HepG2 (cell line): ENCODE measurements at regions not wholly inside any gene's neighbourhood (a gene's known extent, or its start where the extent isn't known, plus 50 kb on each side); places are given as distances from the start of the nearest gene placed in this dataset.

Source experiments
- ATAC-seq: fragments of 200-7000 bp; cut with Tn5 transposase; 3 replicates; pipeline ENCODE4 v1.9.1; 2020; ENCODE audit warnings: mild to moderate bottlenecking, moderate library complexity
- BruUV-seq: library from RNA; stranded (reverse); fragments of 400-500 nt; replicated peaks from 2 replicates; lab custom pipeline; 2021; lab: Mats Ljungman, UMichigan
- CTCF ChIA-PET: fragments of 300-600 bp; formaldehyde crosslinking; extraction: SDS; loops from one replicate; lab custom pipeline; 2021; ENCODE audit warnings: low total read pairs, inconsistent platforms, low intra/inter-chr PET ratio; lab: Yijun Ruan, JAX
- POLR2A ChIA-PET: fragments of 350-600 bp; sonication (Branson Sonifier 250); formaldehyde crosslinking; loops from one replicate; lab custom pipeline; 2020; ENCODE audit warnings: antibody characterized with exemption, inconsistent platforms; lab: Yijun Ruan, JAX
- DNase-seq: peaks from one replicate; pipeline ENCODE4 v3.0.0-alpha.2; 2015; ENCODE audit warnings: low spot score
- FAIRE-seq: peaks from 3 replicates; lab custom pipeline; 2011; peaks lifted over from hg19 to GRCh38; lab: Jason Lieb, UNC
- H2AFZ ChIP-seq: one replicate; pipeline ENCODE4 v1.6.1; 2011; ENCODE audit warnings: low read length, inconsistent platforms
- H3K27ac ChIP-seq: fragments of 300-600 bp; 3 replicates; pipeline ENCODE4 v1.8.0; 2011; ENCODE audit warnings: mixed run types, mild to moderate bottlenecking, mixed read lengths, low read length, inconsistent platforms; ENCODE audit not compliant: insufficient read depth; ENCODE audit errors: extremely low read length
- H3K27me3 ChIP-seq, 2 experiments: fragments of 200-600 bp in 1 of 2; 2 replicates in 1 of 2; 3 replicates in 1 of 2; pipeline versions ENCODE4 v1.6.0 to v1.8.0; 2011; ENCODE audit warnings: low read length in 2 of 2, mild to moderate bottlenecking in 2 of 2, moderate library complexity in 2 of 2, inconsistent platforms in 1 of 2; ENCODE audit not compliant: insufficient read depth in 2 of 2, control insufficient read depth in 1 of 2
- H3K36me3 ChIP-seq, 2 experiments: fragments of 200-600 bp in 1 of 2; replicated peaks in 1 of 2; 2 replicates in 1 of 2; 3 replicates in 1 of 2; pipeline versions ENCODE4 v1.5.1 to v1.8.0; 2011; ENCODE audit warnings: low read length in 2 of 2, inconsistent platforms in 1 of 2; ENCODE audit not compliant: insufficient read depth in 2 of 2, control insufficient read depth in 1 of 2
- H3K4me1 ChIP-seq: 2 replicates; pipeline ENCODE4 v1.5.1; 2012; ENCODE audit warnings: low read length, inconsistent platforms; ENCODE audit not compliant: insufficient read depth
- H3K4me2 ChIP-seq: 2 replicates; pipeline ENCODE4 v1.6.0; 2011; ENCODE audit warnings: low read depth, low read length, inconsistent platforms
- H3K4me3 ChIP-seq, 3 experiments: fragments of 200-600 bp in 1 of 3; sonication (generic), shearing (Covaris generic) in 1 of 3; replicated peaks in 1 of 3; 2 replicates each; pipeline ENCODE4 v1.5.1; 2011 to 2016; ENCODE audit warnings: low read length in 3 of 3, inconsistent platforms in 2 of 3, low read depth in 2 of 3, mild to moderate bottlenecking in 2 of 3, control low read depth in 1 of 3, mixed read lengths in 1 of 3; ENCODE audit not compliant: insufficient read depth in 1 of 3
- H3K79me2 ChIP-seq: one replicate; pipeline ENCODE4 v1.6.1; 2011; ENCODE audit warnings: low read length, inconsistent platforms; ENCODE audit not compliant: insufficient read depth
- H3K9ac ChIP-seq: 2 replicates; pipeline ENCODE4 v1.6.0; 2011; ENCODE audit warnings: mild to moderate bottlenecking, low read depth, low read length, inconsistent platforms; ENCODE audit not compliant: insufficient read depth
- H3K9me3 ChIP-seq: 2 replicates; pipeline ENCODE4 v1.5.1; 2012; ENCODE audit warnings: mild to moderate bottlenecking, low read length
- H4K20me1 ChIP-seq: 2 replicates; pipeline ENCODE4 v1.6.0; 2011; ENCODE audit warnings: inconsistent platforms, mild to moderate bottlenecking, low read length, moderate library complexity; ENCODE audit not compliant: insufficient read depth
- ARNT ChIP-seq: fragments of 450-650 bp; IDR thresholded peaks from 2 replicates; pipeline ENCODE4 v1.6.1; 2017
- ATF7-NPFF ChIP-seq: sonication (generic); formaldehyde crosslinking; IDR thresholded peaks from 2 replicates; pipeline ENCODE4 v1.8.1; 2023; ENCODE audit warnings: mild to moderate bottlenecking, low read depth, missing genetic modification reagents, moderate library complexity
- IRF2 ChIP-seq: IDR thresholded peaks from 2 replicates; pipeline ENCODE4 v1.6.1; 2018; ENCODE audit warnings: missing genetic modification reagents, missing compliant biosample characterization
- KDM5A ChIP-seq: fragments of 200-600 bp; sonication (generic); IDR thresholded peaks from 2 replicates; pipeline ENCODE4 v1.7.0; 2018; ENCODE audit warnings: antibody characterized with exemption, mild to moderate bottlenecking, low read length, borderline replicate concordance
- KLF12 ChIP-seq: sonication (generic); formaldehyde crosslinking; IDR thresholded peaks from 2 replicates; pipeline ENCODE4 v1.4.0; 2020; ENCODE audit warnings: missing genetic modification reagents, borderline replicate concordance
- MEIS2 ChIP-seq: sonication (generic); formaldehyde crosslinking; IDR thresholded peaks from 2 replicates; pipeline ENCODE4 v1.9.0; 2021; ENCODE audit warnings: mild to moderate bottlenecking, missing genetic modification reagents
- POLR2AphosphoS5 ChIP-seq: IDR thresholded peaks from 2 replicates; pipeline ENCODE4 v1.6.1; 2012; ENCODE audit warnings: low read depth, low read length
- RFXAP ChIP-seq: sonication (generic); formaldehyde crosslinking; IDR thresholded peaks from 2 replicates; pipeline ENCODE4 v1.4.0; 2020; ENCODE audit warnings: missing genetic modification reagents, borderline replicate concordance
- RXRA ChIP-seq: sonication (generic); formaldehyde crosslinking; IDR thresholded peaks from 2 replicates; pipeline ENCODE4 v1.5.1; 2020; ENCODE audit warnings: missing genetic modification reagents
- SYNCRIP ChIP-seq: fragments of 200-400 bp; formaldehyde crosslinking; IDR thresholded peaks from 2 replicates; pipeline ENCODE4 v1.6.1; 2018; ENCODE audit warnings: mild to moderate bottlenecking, low read depth, low read length; ENCODE audit not compliant: insufficient read depth
- ZNF33B ChIP-seq: sonication (generic); formaldehyde crosslinking; IDR thresholded peaks from 2 replicates; pipeline ENCODE4 v1.5.1; 2020; ENCODE audit warnings: mild to moderate bottlenecking, missing genetic modification reagents
- ZNF354B ChIP-seq: sonication (generic); formaldehyde crosslinking; IDR thresholded peaks from 2 replicates; pipeline ENCODE4 v1.8.0; 2022; ENCODE audit warnings: mild to moderate bottlenecking, missing genetic modification reagents
- ZNF556 ChIP-seq: sonication (generic); formaldehyde crosslinking; IDR thresholded peaks from 2 replicates; pipeline ENCODE4 v1.4.0; 2020; ENCODE audit warnings: mild to moderate bottlenecking, missing genetic modification reagents, borderline replicate concordance
- ZNF598 ChIP-seq: sonication (generic); formaldehyde crosslinking; IDR thresholded peaks from 2 replicates; pipeline ENCODE4 v1.5.1; 2020; ENCODE audit warnings: mild to moderate bottlenecking, missing genetic modification reagents, borderline replicate concordance
- ZNF614 ChIP-seq: IDR thresholded peaks from 2 replicates; pipeline ENCODE4 v1.6.1; 2018; ENCODE audit warnings: missing biosample characterization, missing genetic modification reagents, inconsistent platforms, borderline replicate concordance
- WGBS: methylation state at CpG from one replicate; pipeline ENCODE4 v1.1.6; 2017; ENCODE audit warnings: low lambda C conversion rate; 5-methylcytosine and 5-hydroxymethylcytosine counted together
- in situ Hi-C: cut with HindIII; loops from 2 replicates; pipeline ENCODE4 v1.10.0; 2017; ENCODE audit warnings: low pct_unique_long_range_greater_than_20kb; ENCODE audit not compliant: extremely low pct_ligation_motif_present
- intact Hi-C: fragments of 100-400 bp; cut with micrococcal nuclease; formaldehyde crosslinking; loops from one replicate; pipeline ENCODE4 v1.10.0; 2022; ENCODE audit not compliant: unreplicated experiment

DNA sequence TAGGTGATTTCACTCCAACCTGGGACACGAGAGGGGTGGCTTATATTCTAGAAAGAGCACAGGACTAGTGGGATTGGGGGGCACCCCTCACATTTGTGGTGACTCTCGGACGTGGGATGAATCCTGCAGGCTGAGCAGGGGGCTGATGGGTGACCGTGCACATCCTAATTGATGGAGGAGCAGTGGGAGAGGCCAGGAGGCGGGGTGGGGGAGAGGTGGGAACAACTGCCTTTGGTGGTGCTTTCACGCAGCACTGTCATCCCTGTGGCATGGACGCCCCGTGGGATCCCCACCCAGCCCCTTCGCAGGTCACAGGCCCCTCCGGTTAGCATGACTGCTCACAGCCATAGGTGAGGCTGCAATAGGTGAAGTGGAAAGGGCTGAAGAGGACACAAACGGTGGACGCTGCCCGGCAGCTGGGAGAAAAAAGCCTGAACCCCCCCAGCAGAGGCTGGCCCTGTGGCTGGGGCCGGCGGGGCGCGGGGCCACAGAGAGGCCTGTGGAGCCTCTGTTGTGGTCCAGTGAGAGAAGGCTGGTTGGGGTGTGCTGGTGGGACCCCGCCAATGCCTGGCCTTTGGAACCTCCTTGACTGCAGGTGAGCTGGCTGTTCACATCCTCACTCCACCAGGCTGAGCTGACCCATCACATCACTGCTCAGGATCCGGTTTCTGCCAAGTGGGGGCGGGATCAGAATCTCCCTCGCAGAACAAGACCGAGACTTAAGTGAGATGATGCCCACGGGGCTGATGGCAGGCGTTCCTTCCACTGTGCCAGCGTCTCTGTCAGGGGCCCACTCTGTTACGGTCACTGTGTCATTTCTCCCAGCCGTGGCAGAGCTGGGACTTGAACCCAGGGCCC lies 325.4 kb downstream of the TEX29 start:
- no peak; the same call in 2 of the 3 replicates for ATAC-seq
- no peak overlapping the region for H3K4me3 ChIP-seq
- ChIA-PET CTCF (no interaction called here), POLR2A (no interaction called here)
- 16% methylated on average over 16 of the region's 27 CpGs for WGBS
- no TSS peak for BruUV-seq
- H4K20me1 ChIP-seq, result no peaks in the 10 kb centered on the region
- intact Hi-C loops, result no loop called here
- H3K79me2 ChIP-seq, result no peaks in the 10 kb centered on the region
- no peak for FAIRE-seq
- no peaks in the 10 kb centered on the region for H3K9me3 ChIP-seq
- no peaks in the 10 kb centered on the region for H3K4me1 ChIP-seq
- peaks cover 0 to 10% of the 10 kb centered on the region in 2 experiments; a peak in 1 of 5 replicates for H3K27me3 ChIP-seq
- no peak overlapping the region for H3K27ac ChIP-seq
- H3K4me2 ChIP-seq, result no peak overlapping the region
- in situ Hi-C loops, result no loop called here
- no peaks in the 10 kb centered on the region for H3K36me3 ChIP-seq
- no peak for TF ChIP-seq KDM5A
- no peak overlapping the region for H2AFZ ChIP-seq
- no peak for DNase-seq
- no peak overlapping the region for H3K9ac ChIP-seq

DNA sequence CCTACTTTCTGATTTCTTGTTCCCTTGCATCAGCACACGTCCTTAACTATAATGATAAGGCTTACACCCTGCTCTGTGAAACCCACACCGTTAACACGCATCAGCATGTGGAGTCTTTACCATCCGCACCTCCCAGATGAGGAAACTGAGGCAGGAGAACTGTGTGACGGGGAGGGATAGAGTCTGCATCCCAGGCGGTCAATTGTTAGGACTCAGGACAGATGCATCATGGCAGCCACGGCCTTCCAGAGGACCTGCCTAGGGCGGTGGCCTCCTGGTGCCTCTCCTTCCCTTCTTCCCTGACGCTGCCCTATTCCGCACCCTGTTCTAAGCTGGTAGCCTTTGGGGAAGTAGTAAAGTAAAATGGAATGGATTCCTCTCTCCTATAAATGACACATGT lies 326.0 kb downstream of the TEX29 start:
- Histone ChIP-seq H3K9ac (no peak overlapping the region), H3K79me2 (no peaks in the 10 kb centered on the region), H2AFZ (no peak overlapping the region), H3K4me3 (no peak overlapping the region), H3K4me2 (no peak overlapping the region), H3K27ac (no peak overlapping the region), H3K4me1 (no peaks in the 10 kb centered on the region), H3K9me3 (no peaks in the 10 kb centered on the region), H3K27me3 (peaks cover 0 to 6% of the 10 kb centered on the region in 2 experiments; a peak in 1 of 5 replicates), H4K20me1 (no peaks in the 10 kb centered on the region), H3K36me3 (no peaks in the 10 kb centered on the region)
- ChIA-PET CTCF (no interaction called here), POLR2A (no interaction called here)
- ATAC-seq, result no peak
- intact Hi-C loops (no loop called here), in situ Hi-C loops (no loop called here)
- BruUV-seq, result no TSS peak
- no peak for FAIRE-seq
- no peak for DNase-seq
- 23% methylated on average over 9 of the region's 10 CpGs for WGBS
- no peak for TF ChIP-seq ATF7-NPFF (CRISPR knock-in tag)
- TF ChIP-seq RXRA, result no peak
- TF ChIP-seq ZNF556, result no peak
- no peak for TF ChIP-seq SYNCRIP
- no peak for TF ChIP-seq POLR2AphosphoS5
- TF ChIP-seq KLF12, result no peak
- TF ChIP-seq MEIS2, result no peak
- TF ChIP-seq ZNF354B (CRISPR knock-in tag), result no peak
- TF ChIP-seq ZNF33B (CRISPR knock-in tag), result no peak
- TF ChIP-seq ZNF614 (CRISPR knock-in tag), result no peak
- no peak for TF ChIP-seq IRF2 (CRISPR knock-in tag)
- no peak for TF ChIP-seq ARNT
- no peak for TF ChIP-seq RFXAP (CRISPR knock-in tag)
- no peak for TF ChIP-seq ZNF598 (CRISPR knock-in tag)
